ENCODE measurements at regions not wholly inside any gene's neighbourhood (a gene's known extent, or its start where the extent isn't known, plus 50 kb on each side); places are given as distances from the start of the nearest gene placed in this dataset.

DNA sequence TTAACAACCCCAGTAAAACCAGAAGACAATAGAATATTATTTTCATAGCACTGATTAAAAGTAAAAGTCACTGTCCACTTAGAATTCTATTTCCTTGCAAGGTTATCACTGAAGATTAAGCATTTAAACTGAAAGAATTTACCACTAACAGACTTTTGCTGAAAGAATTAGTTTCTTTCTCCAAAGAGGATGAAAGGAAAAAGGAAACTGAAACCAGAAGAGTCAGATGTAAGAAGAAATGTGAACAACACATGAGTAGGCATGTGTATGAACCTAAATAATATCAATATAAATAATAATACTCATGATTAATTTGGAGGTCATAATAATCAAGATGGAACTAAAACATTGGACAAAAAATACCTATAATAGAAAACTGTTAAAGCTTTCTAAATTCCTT lies 82.4 kb upstream of the KLHL29 start:
- DNase-seq (ENCODE audit: low read depth in 2 of 2): no peak
- no peak overlapping the region for H3K4me3 ChIP-seq (replicated peaks in 1 of 2; ENCODE audit: low read depth in 2 of 2, low read length in 2 of 2)
- TF ChIP-seq, protein P1, sequence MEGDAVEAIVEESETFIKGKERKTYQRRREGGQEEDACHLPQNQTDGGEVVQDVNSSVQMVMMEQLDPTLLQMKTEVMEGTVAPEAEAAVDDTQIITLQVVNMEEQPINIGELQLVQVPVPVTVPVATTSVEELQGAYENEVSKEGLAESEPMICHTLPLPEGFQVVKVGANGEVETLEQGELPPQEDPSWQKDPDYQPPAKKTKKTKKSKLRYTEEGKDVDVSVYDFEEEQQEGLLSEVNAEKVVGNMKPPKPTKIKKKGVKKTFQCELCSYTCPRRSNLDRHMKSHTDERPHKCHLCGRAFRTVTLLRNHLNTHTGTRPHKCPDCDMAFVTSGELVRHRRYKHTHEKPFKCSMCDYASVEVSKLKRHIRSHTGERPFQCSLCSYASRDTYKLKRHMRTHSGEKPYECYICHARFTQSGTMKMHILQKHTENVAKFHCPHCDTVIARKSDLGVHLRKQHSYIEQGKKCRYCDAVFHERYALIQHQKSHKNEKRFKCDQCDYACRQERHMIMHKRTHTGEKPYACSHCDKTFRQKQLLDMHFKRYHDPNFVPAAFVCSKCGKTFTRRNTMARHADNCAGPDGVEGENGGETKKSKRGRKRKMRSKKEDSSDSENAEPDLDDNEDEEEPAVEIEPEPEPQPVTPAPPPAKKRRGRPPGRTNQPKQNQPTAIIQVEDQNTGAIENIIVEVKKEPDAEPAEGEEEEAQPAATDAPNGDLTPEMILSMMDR (IDR thresholded peaks at IDR 0.05; ENCODE audit: low read depth, low read length): no peak

DNA sequence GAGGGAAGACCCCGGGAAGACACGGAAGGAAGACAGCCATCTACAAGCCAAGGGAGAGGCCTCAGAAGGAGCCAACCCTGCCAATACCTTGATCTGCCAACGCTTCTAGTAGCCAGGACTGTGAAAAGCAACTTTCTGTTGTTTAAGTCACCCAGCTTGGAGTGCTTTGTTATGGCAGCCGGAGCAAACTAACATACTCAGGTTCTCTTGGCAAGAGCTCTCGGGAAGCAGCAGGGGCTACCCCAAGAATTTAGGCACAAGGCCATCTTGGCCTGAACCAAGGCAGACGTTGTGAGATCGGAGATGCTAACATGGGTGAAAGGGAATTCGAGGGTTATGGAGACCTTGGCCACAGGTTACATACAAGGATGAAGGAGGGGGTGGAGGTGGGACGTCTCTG lies 78.6 kb upstream of the KLHL29 start:
- DNase-seq (ENCODE audit: low read depth in 2 of 2): no peak
- TF ChIP-seq, protein P1 (IDR thresholded peaks at IDR 0.05; ENCODE audit: low read depth, low read length): no peak
- H3K4me3 ChIP-seq (replicated peaks in 1 of 2; ENCODE audit: low read depth in 2 of 2, low read length in 2 of 2): no peak overlapping the region

- no peak for DNase-seq (ENCODE audit: low read depth in 2 of 2)
- no peak overlapping the region for H3K4me3 ChIP-seq (replicated peaks in 1 of 2; ENCODE audit: low read depth in 2 of 2, low read length in 2 of 2)
- TF ChIP-seq, protein P1 (IDR thresholded peaks at IDR 0.05; ENCODE audit: low read depth, low read length): no peak
These were observed 73.8 kb upstream of the KLHL29 start for GRCh38 chr2:23311186-23311585.

DNA sequence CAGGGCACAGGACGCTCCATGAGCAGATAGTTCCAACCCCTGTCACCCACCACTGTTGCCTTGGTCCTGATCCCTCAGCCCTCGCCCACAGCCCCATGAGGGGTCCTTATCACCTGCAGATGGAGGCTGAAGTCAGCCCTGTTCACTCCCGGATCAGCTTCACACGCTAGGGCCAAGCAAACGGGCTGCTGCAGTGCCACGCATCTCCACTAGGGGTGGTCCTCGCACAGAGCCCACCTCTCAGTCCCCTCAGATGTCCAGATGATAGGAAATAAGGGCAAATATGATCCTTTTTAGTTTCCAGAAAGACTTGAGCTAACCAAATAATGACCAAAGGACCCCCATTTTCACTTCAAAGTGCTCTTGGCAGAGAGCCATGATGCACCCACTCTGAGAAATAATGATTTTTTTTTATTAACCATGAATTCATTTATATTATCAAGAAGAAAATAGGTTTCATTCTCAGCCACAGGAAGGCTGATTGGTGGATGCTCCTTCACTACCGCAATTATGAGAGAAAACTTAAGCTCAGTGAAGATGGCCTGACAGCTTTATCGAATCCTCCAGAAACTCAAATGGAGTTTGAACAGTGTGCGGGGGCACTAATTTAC lies 71.9 kb upstream of the KLHL29 start:
- H3K4me3 ChIP-seq (replicated peaks in 1 of 2; ENCODE audit: low read depth in 2 of 2, low read length in 2 of 2): no peak overlapping the region
- TF ChIP-seq, protein P1 (IDR thresholded peaks at IDR 0.05; ENCODE audit: low read depth, low read length): peak; percentile 75
- DNase-seq (ENCODE audit: low read depth in 2 of 2): peak; percentile 9 to 10

- TF ChIP-seq, protein P1 (IDR thresholded peaks at IDR 0.05; ENCODE audit: low read depth, low read length): no peak
- DNase-seq (ENCODE audit: low read depth in 2 of 2): no peak
- H3K4me3 ChIP-seq (replicated peaks in 1 of 2; ENCODE audit: low read depth in 2 of 2, low read length in 2 of 2): no peak overlapping the region
These were observed 70.3 kb upstream of the KLHL29 start for GRCh38 chr2:23314687-23315086.

- TF ChIP-seq, protein P1 (IDR thresholded peaks at IDR 0.05; ENCODE audit: low read depth, low read length): no peak
- DNase-seq (ENCODE audit: low read depth in 2 of 2): no peak
- no peak overlapping the region for H3K4me3 ChIP-seq (replicated peaks in 1 of 2; ENCODE audit: low read depth in 2 of 2, low read length in 2 of 2)
These were observed 64.9 kb upstream of the KLHL29 start for GRCh38 chr2:23320058-23320457.

DNA sequence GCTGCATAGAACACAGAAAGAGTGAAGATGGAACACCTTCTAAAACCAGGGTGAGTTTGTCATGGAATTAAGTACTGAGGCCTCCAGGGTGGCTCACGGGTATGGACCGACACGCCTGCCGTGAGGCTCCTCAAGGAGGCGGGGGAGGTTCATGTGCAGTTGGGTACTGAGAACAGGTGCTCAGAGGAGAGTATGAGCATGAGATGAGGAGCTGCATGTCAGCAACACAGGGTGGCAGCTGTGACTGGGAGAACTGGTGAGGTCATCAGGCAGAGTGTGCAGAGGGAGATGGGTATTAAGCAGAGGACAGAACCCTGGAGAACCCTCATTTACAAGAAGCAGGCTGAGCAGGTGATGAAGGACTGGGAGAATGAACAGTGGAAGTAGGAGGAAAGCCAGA lies 63.2 kb upstream of the KLHL29 start:
- TF ChIP-seq, protein P1 (IDR thresholded peaks at IDR 0.05; ENCODE audit: low read depth, low read length): no peak
- H3K4me3 ChIP-seq (replicated peaks in 1 of 2; ENCODE audit: low read depth in 2 of 2, low read length in 2 of 2): no peak overlapping the region
- no peak for DNase-seq (ENCODE audit: low read depth in 2 of 2)

Measured in cardiac fibroblast (primary cell).